GM19438 (cell line): ENCODE measurements at regions not wholly inside any gene's neighbourhood (a gene's known extent, or its start where the extent isn't known, plus 50 kb on each side); places are given as distances from the start of the nearest gene placed in this dataset.
"Not testable (repeated sequence)": the region's sequence is repeated elsewhere in the genome, so short reads cannot be mapped to it uniquely, and the experiment has no call there.

Experiments used
- ATAC-seq: cut with Tn5 transposase; IDR thresholded peaks from one replicate; pipeline ENCODE4 v1.9.1; 2021; ENCODE audit warnings: low read depth; ENCODE audit not compliant: unreplicated experiment

- no peak for ATAC-seq
Observed at GRCh38 chr3:178318340-178318739, 217.9 kb upstream of the KCNMB2 start.

DNA sequence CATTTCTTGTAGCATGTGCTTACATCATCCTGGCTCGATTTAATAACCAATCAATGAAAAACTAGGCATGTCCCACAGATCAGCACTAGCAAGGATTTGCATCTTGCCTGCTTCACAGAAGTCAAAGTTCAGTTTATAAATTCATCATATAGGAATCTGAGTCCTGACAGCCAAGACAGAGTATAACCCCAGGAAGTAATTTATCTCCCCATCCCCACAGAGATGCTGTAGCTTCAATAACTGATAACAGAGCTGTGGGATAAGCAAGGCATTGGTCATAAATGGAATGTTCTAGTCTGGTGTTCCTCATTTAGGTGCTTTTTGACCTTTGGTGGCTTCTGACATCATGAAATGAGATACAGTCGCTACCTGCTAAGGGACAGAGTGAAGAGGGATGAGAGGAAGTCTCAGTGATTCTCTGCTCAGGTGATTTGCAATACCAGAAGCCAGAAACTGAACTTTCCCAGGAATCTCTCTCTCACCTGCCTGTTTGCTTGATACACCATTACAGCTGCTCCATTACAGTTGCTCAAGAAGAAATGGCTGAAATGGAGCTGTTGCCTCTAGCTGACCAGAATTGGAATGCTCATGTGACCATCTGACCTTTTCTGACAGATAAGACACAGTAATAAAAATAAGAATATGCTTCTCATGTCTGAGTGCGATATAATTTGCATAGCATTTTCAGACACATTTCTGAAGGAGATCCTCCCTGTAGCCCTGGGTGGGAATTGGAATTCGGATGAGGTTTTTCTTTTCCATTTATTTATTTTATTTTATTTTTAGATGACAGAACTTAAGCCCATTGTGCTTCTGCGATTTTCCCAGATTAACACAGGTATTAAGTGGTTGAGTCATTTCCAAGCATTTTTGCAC is 217.1 kb upstream of the KCNMB2 start:
- no peak for ATAC-seq

GRCh38 chr3:178320456-178321351 is 215.5 kb upstream of the KCNMB2 start:
- ATAC-seq, result no peak

- ATAC-seq, result no peak
Observed at GRCh38 chr3:178324356-178324755, 211.9 kb upstream of the KCNMB2 start.

DNA sequence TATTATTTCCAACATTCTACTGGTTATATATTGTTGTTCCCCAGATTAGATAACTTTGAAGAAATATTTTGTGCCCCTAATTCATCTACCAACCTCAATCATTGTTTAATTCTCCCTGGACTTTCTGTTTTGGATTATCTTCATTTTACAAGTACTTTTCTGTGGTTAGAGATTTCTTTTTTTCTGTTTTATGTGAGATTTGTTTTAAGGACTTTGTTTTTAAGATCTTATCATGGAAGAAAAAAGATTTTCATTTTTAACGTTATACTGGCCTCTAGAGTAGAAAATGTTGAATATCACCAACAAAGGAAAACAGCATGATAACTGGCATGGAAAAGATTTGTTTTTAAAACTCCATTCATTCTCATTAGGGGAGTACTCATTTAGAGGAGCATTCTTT is 210.9 kb upstream of the KCNMB2 start:
- ATAC-seq, result no peak

DNA sequence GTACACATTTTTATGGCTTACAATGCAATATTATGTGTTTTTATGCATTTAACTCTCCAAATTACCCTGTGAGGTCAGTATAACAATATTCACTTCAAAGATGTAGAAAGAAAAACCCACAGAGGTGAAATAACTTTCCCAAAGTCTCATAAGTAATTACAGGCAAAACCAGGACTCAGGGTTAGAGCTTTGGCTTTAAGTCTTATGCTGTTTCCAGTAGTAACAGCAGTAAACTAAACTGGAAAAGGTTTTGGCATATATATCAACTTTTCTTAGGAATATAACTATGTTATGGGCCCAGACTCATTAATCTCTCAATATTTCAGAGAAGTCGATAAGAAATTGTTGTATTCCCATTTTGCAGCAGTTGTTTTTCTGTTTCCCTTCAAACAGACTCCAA is 206.3 kb upstream of the KCNMB2 start:
- no peak for ATAC-seq

DNA sequence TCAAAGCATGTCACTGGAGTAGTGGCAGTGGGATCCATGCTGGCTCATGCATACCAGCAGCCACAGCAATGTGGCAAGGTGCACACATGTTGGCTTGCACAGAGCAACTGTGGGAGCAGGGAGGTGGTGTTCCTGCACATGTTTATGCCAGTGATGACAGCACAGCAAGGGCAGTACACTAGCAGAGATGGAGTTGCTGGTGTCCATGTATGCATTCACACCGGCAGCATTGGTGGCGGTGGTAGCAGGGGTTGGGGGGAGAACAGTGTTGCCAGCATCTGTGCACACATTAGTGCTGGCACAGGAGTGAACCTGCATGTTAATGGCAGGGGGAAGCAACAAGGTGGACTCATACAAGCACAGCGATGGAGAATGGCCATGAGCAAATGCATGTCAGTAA is 202.0 kb upstream of the KCNMB2 start:
- ATAC-seq, result no peak

DNA sequence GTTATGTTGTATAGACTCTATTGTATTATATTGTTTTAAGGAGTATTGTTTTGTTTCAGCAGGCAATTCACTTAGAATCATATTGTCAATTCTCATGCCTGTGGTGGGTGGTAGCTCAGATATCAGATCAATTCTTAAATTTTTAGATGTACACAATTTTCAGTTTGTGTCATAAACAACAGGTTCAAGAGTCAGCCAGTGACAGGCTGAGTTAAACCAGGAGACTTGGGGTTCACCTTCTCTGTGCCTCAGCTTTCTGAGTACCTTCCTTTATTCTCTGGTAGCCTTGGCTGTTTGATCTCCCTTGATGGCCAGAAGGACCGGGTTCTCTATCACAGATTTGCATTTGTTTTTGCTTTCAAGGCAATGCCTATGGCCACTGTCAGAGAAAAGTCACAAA is 199.9 kb upstream of the KCNMB2 start:
- no peak for ATAC-seq

DNA sequence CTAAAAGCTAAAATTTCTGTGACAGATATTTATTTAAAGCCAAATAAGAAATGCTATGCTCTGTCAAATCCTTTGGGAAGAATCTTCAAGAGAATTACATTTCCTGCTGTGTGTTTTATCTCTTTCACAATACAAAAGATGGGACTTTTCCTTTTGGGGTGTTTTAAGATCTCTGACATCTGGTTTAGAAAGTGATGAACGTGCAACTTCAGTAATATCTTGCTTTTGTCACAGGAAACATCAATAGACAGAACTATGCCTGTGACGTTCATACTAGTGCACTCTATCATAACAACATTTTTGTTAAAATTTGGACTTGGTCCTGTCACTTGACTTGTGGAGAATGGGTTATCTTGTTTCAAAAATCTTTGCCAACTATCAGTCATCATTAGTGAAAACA is 195.7 kb upstream of the KCNMB2 start:
- no peak for ATAC-seq

DNA sequence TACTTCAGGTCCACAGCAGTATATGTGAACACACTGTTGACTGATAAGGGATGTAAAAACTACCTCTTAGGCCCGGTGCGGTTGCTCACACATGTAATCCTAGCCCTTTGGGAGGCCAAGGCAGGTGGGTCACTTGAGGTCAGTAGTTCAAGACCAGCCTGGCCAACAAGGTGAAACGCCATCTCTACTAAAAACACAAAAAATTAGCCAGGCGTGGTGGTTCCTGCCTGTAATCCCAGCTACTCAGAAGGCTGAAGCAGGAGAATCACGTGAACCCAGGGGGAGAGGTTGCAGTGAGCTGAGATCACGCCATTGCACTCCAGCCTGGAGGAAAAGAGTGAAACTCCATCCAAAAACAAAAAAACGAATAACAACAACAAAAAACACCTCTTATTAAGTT is 194.6 kb upstream of the KCNMB2 start:
- no peak for ATAC-seq

GRCh38 chr3:178342111-178342510 is 194.1 kb upstream of the KCNMB2 start:
- no peak for ATAC-seq

DNA sequence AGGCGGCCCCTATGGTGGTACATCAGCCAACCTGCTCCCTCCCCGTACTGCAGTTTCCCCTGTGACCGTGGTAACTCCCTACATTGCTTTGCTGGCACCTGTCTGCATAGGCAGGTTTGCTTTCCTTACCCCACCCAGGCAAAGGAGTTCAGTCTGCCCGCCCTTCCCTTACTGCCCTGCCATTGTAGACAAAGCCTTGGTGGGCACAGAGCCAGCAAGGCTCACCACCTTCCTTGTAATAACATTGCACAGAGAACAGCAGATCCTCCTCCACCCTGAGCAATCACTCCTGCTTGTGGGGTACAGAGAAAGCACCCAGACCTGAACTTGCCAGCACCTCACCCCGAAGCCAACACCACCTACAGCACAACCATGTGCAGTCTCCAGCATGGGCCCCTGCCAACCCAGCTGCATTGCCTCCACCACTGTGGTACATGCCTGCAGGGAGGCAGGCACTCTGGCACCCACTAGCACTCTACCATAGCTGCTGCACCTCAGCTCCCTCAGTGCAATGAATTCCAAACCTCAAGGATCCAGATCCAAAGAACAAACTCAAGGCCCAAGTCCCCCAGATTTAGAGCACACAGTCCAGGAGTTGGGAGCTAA is 192.7 kb upstream of the KCNMB2 start:
- ATAC-seq, result no peak

DNA sequence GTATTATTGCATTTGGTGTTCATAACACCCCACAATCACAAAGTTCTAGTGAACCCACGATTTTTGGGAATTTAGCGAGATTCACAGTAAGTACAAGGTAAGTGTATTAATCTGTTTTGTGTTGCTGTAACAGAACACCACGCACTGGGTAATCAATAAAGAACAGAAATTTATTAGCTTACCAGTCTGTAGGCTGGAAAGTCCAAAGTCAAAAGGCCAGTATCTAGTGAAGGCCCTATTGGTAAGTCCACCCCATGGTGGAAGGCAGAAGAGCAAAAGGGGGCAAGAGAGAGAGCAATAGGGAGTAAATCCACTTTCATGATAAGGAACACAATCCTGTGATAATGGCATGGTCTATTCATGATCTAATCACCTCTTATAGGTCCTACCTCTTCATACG is 190.3 kb upstream of the KCNMB2 start:
- ATAC-seq, result no peak

- not testable (repeated sequence) for ATAC-seq
Observed at GRCh38 chr3:178348561-178349217, 187.5 kb upstream of the KCNMB2 start.

DNA sequence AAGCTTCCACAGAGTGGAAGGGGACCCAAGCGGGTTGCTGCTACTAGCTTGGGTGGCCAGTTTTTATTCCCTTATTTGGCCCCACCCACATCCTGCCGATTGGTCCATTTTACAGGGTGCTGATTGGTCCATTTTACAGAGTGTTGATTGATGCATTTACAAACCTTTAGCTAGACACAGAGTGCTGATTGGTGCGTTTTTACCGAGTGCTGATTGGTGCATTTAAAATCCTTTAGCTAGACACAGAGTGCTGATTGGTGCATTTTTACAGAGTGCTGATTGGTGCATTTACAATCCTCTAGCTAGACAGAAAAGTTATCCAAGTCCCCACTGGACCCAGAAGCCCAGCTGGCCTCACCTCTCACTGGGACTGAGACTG is 187.0 kb upstream of the KCNMB2 start:
- not testable (repeated sequence) for ATAC-seq

DNA sequence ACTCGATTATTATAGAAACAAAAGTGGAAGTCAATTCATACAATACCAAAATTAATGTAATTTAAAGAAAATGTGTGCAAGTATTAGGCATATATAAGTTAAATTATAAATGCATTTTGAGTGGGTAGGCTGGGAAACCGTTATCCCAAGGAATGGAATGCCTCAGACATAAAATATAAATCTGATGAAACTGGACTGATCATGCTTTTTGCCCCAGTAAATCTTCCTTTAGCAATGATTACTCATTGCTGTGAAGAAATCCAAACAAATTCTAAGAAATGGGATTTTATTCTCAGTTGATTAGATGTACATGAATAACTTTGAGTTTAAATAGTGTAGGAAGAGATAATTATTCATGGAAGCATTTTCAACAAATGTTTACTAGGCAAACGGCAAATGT is 185.5 kb upstream of the KCNMB2 start:
- no peak for ATAC-seq

- ATAC-seq, result no peak
Observed at GRCh38 chr3:178352326-178353005, 183.8 kb upstream of the KCNMB2 start.

- no peak for ATAC-seq
Observed at GRCh38 chr3:178353006-178353694, 183.1 kb upstream of the KCNMB2 start.

GRCh38 chr3:178359728-178360127 is 176.5 kb upstream of the KCNMB2 start:
- no peak for ATAC-seq

GRCh38 chr3:178363048-178363447 is 173.2 kb upstream of the KCNMB2 start:
- ATAC-seq, result not testable (repeated sequence)
